B cell (primary cell): ENCODE measurements at regions not wholly inside any gene's neighbourhood (a gene's known extent, or its start where the extent isn't known, plus 50 kb on each side); places are given as distances from the start of the nearest gene placed in this dataset.

Experiments used
- ATAC-seq: fragments of 200-7000 bp; cut with Tn5 transposase; one replicate; pipeline ENCODE4 v1.10.0; 2021; ENCODE audit warnings: low read depth, mild to moderate bottlenecking, moderate number of reproducible peaks, moderate library complexity
- CTCF ChIA-PET: fragments of 350-600 bp; sonication (Branson Sonifier 250); formaldehyde crosslinking; loops from one replicate; lab custom pipeline; 2021; ENCODE audit warnings: antibody characterized with exemption, inconsistent platforms; lab: Charles Lee
- POLR2A ChIA-PET: fragments of 350-600 bp; sonication (Branson Sonifier 250); formaldehyde crosslinking; loops from one replicate; lab custom pipeline; 2021; ENCODE audit warnings: antibody characterized with exemption; lab: Charles Lee
- DNase-seq: peaks from one replicate; pipeline ENCODE4 v3.0.0; 2013
- H2AFZ ChIP-seq: 2 replicates; pipeline ENCODE4 v1.6.1; 2012; ENCODE audit warnings: mild to moderate bottlenecking, low read depth, low read length; ENCODE audit not compliant: insufficient read depth, poor library complexity, severe bottlenecking
- H3K27ac ChIP-seq, 2 donors: 1 replicate in 1 of 2; 2 replicates in 1 of 2; pipeline ENCODE4 v1.5.1; 2012 to 2013; ENCODE audit warnings: low read length in 2 of 2, mild to moderate bottlenecking in 2 of 2, moderate library complexity in 1 of 2
- H3K27me3 ChIP-seq, 4 experiments: fragments of 200-600 bp in 1 of 4; sonication (generic) in 1 of 4; replicated peaks in 1 of 4; 1 replicate in 2 of 4; 2 replicates in 2 of 4; pipeline versions ENCODE4 v1.6.1 to v1.7.0; 2013 to 2016; ENCODE audit warnings: low read length in 3 of 4, mild to moderate bottlenecking in 2 of 4, mixed read lengths in 1 of 4, moderate library complexity in 1 of 4; ENCODE audit not compliant: insufficient read depth in 4 of 4, control insufficient read depth in 3 of 4; ENCODE audit errors: control extremely low read depth in 1 of 4
- H3K36me3 ChIP-seq, 2 experiments: replicated peaks in 1 of 2; 1 replicate in 1 of 2; 2 replicates in 1 of 2; pipeline versions ENCODE4 v1.6.1 to v1.7.1; 2013; ENCODE audit warnings: low read length in 1 of 2; ENCODE audit not compliant: insufficient read depth in 2 of 2, control insufficient read depth in 1 of 2; ENCODE audit errors: control extremely low read depth in 1 of 2, extremely low read depth in 1 of 2
- H3K4me1 ChIP-seq, 2 donors: fragments of 200-600 bp in 1 of 2; sonication (generic) in 1 of 2; 1 replicate in 1 of 2; 2 replicates in 1 of 2; pipeline versions ENCODE4 v1.5.1 to v1.6.1; 2013 to 2017; ENCODE audit warnings: low read length in 2 of 2; ENCODE audit not compliant: control insufficient read depth in 2 of 2, insufficient read depth in 2 of 2
- H3K4me2 ChIP-seq: replicated peaks from 2 replicates; pipeline ENCODE3; 2012; ENCODE audit warnings: mild to moderate bottlenecking, low read depth, low read length; ENCODE audit not compliant: poor library complexity, severe bottlenecking
- H3K4me3 ChIP-seq, 5 experiments: fragments of 200-600 bp in 1 of 5; sonication (generic) in 1 of 5; 1 replicate in 3 of 5; 2 replicates in 2 of 5; pipeline versions ENCODE4 v1.5.1 to v1.7.0; 2011 to 2016; ENCODE audit warnings: low read length in 4 of 5, mild to moderate bottlenecking in 4 of 5, low read depth in 2 of 5, control low read depth in 1 of 5, moderate library complexity in 1 of 5; ENCODE audit not compliant: insufficient read depth in 1 of 5; ENCODE audit errors: control extremely low read depth in 1 of 5, extremely low read depth in 1 of 5
- H3K79me2 ChIP-seq: fragments of 200-600 bp; sonication (generic); one replicate; pipeline ENCODE4 v1.6.0; 2016; ENCODE audit warnings: low read length; ENCODE audit not compliant: control insufficient read depth, insufficient read depth
- H3K9ac ChIP-seq: fragments of 200-600 bp; sonication (generic); 2 replicates; pipeline ENCODE4 v1.6.1; 2017; ENCODE audit warnings: mild to moderate bottlenecking, low read length, moderate library complexity
- H3K9me3 ChIP-seq, 3 donors: one replicate each; pipeline versions ENCODE4 v1.6.1 to v1.7.1; 2013; ENCODE audit warnings: low read length in 2 of 3; ENCODE audit not compliant: control insufficient read depth in 2 of 3, insufficient read depth in 1 of 3; ENCODE audit errors: control extremely low read depth in 1 of 3
- H4K20me1 ChIP-seq: 2 replicates; pipeline ENCODE4 v1.6.0; 2012; ENCODE audit warnings: mild to moderate bottlenecking, low read length; ENCODE audit not compliant: insufficient read depth, control insufficient read depth, poor library complexity, severe bottlenecking
- H3K27ac Mint-ChIP-seq: one replicate; pipeline ENCODE4 v1.8.0; 2021; ENCODE audit warnings: mixed read lengths
- H3K27me3 Mint-ChIP-seq: one replicate; pipeline ENCODE4 v1.8.0; 2021; ENCODE audit warnings: mixed read lengths
- H3K4me1 Mint-ChIP-seq: one replicate; pipeline ENCODE4 v1.8.0; 2021; ENCODE audit warnings: mixed read lengths
- H3K4me3 Mint-ChIP-seq: one replicate; pipeline ENCODE4 v1.8.0; 2021; ENCODE audit warnings: mixed read lengths
- H3K9me3 Mint-ChIP-seq: one replicate; pipeline ENCODE4 v1.8.0; 2022; ENCODE audit warnings: mixed read lengths; ENCODE audit not compliant: insufficient read depth
- WGBS: methylation state at CpG from one replicate; pipeline ENCODE4 v1.1.5; 2013; ENCODE audit warnings: missing lambda C conversion rate; ENCODE audit not compliant: insufficient coverage; 5-methylcytosine and 5-hydroxymethylcytosine counted together
- intact Hi-C: fragments of 100-400 bp; cut with micrococcal nuclease; formaldehyde crosslinking; loops from one replicate; pipeline ENCODE4 v1.10.0; 2022
- TF ChIP-seq, protein P1 (sequence below): fragments of 200-600 bp; IDR thresholded peaks from one replicate; pipeline ENCODE4 v1.8.0; 2022; ENCODE audit warnings: antibody characterized with exemption, mild to moderate bottlenecking

DNA sequence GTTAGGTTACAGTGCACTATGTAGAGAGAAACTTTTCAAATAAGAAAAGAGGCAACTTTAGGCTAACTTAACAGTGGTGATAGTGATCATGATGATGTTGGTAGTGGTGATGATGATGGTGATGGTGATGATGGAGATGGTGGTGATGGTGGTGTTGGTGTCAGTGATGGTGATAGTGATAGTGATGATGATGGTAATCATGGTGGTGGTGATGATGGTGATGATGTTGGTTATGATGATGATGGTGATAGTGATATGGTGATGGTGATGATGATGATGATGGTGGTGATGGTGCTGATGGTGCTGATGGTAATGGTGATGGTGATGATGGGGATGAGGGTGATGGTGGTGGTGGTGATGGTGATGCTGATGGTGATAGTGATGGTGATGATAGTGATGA, 107.4 kb downstream of the DLL1 start:
- Mint-ChIP-seq H3K4me1 (no peaks in the 10 kb centered on the region), H3K27me3 (no peaks in the 10 kb centered on the region), H3K27ac (no peak overlapping the region), H3K4me3 (no peak overlapping the region), H3K9me3 (peaks cover 4% of the 10 kb centered on the region)
- no peak overlapping the region for H2AFZ ChIP-seq
- no peaks in the 10 kb centered on the region for H3K79me2 ChIP-seq
- no peaks in the 10 kb centered on the region for H3K4me1 ChIP-seq
- no peaks in the 10 kb centered on the region for H4K20me1 ChIP-seq
- ChIA-PET CTCF (no interaction called here), POLR2A (no interaction called here)
- ATAC-seq: no peak
- no peak overlapping the region for H3K27ac ChIP-seq
- H3K4me2 ChIP-seq: no peak overlapping the region
- H3K9me3 ChIP-seq: peaks cover 0 to 3% (median 0%) of the 10 kb centered on the region in 3 donors
- DNase-seq: no peak
- H3K4me3 ChIP-seq: no peak overlapping the region
- H3K9ac ChIP-seq: no peak overlapping the region
- TF ChIP-seq, protein P1, sequence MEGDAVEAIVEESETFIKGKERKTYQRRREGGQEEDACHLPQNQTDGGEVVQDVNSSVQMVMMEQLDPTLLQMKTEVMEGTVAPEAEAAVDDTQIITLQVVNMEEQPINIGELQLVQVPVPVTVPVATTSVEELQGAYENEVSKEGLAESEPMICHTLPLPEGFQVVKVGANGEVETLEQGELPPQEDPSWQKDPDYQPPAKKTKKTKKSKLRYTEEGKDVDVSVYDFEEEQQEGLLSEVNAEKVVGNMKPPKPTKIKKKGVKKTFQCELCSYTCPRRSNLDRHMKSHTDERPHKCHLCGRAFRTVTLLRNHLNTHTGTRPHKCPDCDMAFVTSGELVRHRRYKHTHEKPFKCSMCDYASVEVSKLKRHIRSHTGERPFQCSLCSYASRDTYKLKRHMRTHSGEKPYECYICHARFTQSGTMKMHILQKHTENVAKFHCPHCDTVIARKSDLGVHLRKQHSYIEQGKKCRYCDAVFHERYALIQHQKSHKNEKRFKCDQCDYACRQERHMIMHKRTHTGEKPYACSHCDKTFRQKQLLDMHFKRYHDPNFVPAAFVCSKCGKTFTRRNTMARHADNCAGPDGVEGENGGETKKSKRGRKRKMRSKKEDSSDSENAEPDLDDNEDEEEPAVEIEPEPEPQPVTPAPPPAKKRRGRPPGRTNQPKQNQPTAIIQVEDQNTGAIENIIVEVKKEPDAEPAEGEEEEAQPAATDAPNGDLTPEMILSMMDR: no peak
- no peaks in the 10 kb centered on the region for H3K36me3 ChIP-seq
- intact Hi-C loops: no loop called here
- H3K27me3 ChIP-seq: peaks cover 0 to 6% (median 0%) of the 10 kb centered on the region in 4 experiments

DNA sequence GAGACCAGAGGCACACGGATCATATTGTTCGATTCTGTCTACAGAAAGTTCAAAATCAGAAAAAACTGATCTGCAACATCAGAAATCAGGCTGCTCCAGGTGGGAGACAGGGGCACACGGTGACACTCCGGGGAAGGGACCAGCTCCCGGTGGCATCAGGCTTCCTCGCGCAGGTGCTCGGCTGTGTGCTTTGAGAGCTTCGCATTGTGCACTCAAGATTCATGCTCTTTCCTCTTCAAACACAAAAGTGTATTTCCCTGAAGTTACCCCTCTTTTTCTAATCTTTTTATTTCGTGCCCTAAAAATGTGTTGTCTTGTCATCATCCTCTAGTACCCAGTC, 108.1 kb downstream of the DLL1 start:
- H3K4me3 ChIP-seq: no peak overlapping the region
- no peaks in the 10 kb centered on the region for H3K27me3 Mint-ChIP-seq
- no peak overlapping the region for H3K9ac ChIP-seq
- DNase-seq: no peak
- ChIA-PET CTCF (no interaction called here), POLR2A (no interaction called here)
- no peak overlapping the region for H2AFZ ChIP-seq
- WGBS: 90% methylated on average over 8 of the region's 10 CpGs
- H3K9me3 Mint-ChIP-seq: peaks cover 4% of the 10 kb centered on the region
- H3K4me3 Mint-ChIP-seq: no peak overlapping the region
- no peaks in the 10 kb centered on the region for H3K4me1 Mint-ChIP-seq
- intact Hi-C loops: no loop called here
- H3K27ac ChIP-seq: no peak overlapping the region
- ATAC-seq: no peak
- no peaks in the 10 kb centered on the region for H3K4me1 ChIP-seq
- no peaks in the 10 kb centered on the region for H3K36me3 ChIP-seq
- H3K79me2 ChIP-seq: no peaks in the 10 kb centered on the region
- H3K4me2 ChIP-seq: no peak overlapping the region
- no peaks in the 10 kb centered on the region for H4K20me1 ChIP-seq
- H3K27me3 ChIP-seq: peaks cover 0 to 6% (median 0%) of the 10 kb centered on the region in 4 experiments
- no peak overlapping the region for H3K27ac Mint-ChIP-seq
- peaks cover 0 to 4% (median 0%) of the 10 kb centered on the region in 3 donors for H3K9me3 ChIP-seq
- TF ChIP-seq, protein P1: no peak
